GM21786 (cell line): ENCODE measurements at regions not wholly inside any gene's neighbourhood (a gene's known extent, or its start where the extent isn't known, plus 50 kb on each side); places are given as distances from the start of the nearest gene placed in this dataset.

ENCODE experiments used
- ATAC-seq: cut with Tn5 transposase; IDR thresholded peaks from one replicate; pipeline ENCODE4 v1.9.1; 2021; ENCODE audit not compliant: unreplicated experiment

- no peak for ATAC-seq
These were observed 296.1 kb upstream of the DMAC1 start for GRCh38 chr9:8095672-8096086.

- no peak for ATAC-seq
These were observed 288.9 kb upstream of the DMAC1 start for GRCh38 chr9:8088477-8088876.

GRCh38 chr9:8085986-8086385, 286.4 kb upstream of the DMAC1 start:
- ATAC-seq: no peak

DNA sequence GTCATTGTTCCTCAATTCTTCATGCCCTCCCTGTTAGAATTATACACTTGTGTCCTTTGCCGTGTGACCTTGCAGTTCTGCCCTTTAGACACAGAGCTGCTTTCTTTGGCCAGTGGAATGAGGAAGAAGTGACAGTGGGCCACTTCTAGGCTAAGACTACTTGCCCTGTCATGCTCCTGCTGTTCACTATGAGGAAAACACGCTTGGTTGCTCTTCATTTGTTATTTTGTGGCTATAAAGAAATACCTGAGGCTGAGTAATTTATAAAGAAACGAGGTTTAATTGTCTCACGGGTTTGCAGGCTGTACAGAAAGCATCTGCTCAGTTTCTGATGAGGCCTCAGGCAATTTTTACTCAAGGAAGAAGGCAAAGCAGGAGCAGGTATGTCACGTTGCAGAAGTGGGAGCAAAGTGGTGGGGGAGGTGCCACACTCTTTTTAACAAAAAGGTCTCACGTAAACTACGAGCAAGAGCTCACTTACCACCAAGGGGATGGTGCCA, 279.1 kb upstream of the DMAC1 start:
- ATAC-seq: no peak

DNA sequence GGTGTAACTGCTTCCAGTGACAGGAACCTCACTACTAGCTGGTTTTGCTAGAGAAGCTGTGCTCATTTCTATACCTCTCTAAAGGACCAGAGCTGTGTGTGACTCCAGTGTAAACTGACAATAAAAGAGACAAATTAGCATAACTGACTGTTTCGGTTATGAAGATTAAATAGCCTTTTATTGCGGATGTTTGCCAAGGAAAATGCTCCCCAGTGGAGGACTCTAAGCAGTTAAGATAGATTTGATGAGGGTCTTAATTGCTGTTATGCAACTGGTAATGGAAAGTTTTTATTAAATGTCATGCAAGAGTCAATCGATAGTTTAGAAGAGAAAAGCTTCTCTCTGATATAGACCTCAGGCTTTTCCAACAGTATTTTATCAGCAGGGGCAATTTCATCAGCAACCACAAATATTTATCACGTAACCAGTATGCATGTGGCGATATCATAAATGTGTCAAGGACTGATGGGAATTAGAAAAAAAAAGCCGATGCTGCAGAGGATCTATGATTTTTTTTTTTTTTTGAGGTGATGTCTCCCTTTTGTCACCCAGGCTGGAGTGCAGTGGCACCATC, 275.2 kb upstream of the DMAC1 start:
- no peak for ATAC-seq

- no peak for ATAC-seq
These were observed 271.8 kb upstream of the DMAC1 start for GRCh38 chr9:8071445-8071798.

DNA sequence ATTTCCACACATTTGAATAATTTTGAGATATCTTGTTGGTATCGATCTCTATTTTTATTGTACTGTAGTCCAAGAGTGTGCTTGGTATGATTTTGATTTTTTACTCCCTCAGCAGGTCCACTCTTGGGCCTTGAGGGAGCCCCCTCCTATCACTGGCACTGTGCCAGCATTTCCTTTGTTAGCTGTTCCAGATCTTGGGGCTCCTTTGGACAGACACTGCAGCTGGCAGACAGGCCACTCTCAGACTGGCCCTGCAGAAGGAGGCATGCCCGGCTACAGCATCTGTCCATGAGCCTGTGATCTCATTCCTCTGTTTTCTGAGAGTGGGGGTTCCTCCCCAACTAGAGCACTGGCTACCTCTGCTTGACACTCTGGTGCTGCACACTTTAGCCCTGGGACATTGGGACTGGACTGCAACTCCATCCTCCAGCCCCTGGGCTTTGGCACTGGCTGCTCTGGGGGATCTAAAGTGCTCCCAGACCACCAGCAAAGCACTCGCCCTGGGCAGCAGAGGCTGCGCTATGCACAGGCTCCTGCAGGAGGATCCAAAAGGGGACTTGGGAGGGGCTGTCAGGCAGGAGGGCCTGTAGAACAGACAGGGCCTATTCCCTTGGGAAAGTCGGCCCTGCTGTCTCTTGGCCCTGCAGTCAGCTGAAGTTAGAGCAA, 271.3 kb upstream of the DMAC1 start:
- no peak for ATAC-seq

DNA sequence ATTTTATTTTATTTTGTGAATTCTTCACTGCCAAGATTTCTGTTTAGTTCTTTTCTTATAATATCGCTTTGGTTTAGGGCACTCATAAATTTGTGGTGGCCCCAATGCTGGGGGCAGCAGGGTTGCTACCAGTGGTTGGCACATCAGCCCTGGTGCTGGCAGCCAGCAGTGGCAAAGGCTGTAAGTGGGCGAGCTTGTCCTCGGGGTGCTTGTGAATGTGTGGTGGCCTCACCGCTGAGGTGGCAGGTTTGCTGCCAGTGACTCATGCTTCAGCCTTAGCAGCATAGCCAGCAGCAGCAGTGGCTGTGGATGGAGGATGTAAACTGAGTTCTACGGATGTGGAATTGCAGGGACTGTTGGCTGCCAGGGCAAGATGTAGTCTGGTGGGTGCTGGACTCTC, 262.9 kb upstream of the DMAC1 start:
- ATAC-seq: no peak

- no peak for ATAC-seq
These were observed 253.9 kb upstream of the DMAC1 start for GRCh38 chr9:8053501-8053900.

DNA sequence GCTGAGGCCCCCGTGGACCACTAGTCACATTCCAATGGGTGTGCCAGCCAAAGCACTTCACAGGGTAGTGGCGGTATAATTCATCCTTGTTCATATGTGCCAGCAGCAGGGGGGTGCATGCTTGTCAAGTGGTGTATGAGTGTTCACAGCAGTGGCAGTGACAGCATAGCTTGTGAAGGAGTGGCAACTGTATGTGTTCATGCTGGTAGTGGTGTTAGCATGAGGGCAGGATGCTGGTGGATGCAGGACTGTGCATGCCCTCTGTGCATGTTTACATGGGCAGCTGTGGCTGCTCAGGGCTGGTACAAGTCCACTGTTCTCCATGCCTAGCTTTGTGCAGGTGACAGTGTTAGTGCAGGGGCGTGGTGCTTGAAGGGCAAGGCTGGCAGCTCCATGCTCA, 253.4 kb upstream of the DMAC1 start:
- no peak for ATAC-seq

DNA sequence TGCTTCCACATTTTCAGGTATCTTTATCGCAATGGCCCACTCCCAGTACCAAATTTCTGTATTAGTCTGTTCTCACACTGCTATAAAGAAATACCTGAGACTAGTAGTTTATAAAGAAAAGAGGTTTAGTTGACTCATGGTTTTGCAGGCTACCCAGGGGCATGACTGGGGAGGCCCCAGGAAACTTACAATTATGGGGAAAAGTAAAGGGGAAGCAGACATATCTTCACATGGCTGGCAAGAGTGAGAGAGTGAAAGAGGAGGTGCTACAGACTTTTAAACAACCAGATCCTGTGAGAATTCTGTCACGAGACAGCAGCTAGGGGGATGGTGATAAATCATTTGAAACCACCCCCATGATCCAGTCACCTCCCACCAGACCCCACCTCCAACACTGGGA, 238.2 kb upstream of the DMAC1 start:
- no peak for ATAC-seq

GRCh38 chr9:8036914-8037524, 237.4 kb upstream of the DMAC1 start:
- no peak for ATAC-seq

DNA sequence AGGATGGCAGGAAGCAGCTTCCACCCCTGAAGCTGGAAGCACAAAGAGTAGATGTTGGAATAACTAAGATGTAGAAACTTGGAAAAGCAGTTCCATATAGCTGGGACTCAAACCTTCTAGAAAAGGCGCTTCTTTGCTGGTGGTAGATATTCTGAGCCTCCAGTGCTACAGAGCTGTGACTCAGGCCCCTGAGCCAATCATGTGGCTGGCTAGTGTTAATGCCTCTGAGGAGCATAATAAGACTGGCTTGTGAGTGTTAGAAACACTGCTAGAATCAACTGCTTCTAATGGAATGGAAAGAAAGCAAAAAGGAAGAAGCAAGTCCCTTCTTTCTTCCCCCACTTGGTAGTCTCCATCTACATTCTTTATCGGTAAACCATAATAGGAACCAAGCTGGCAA, 234.2 kb upstream of the DMAC1 start:
- ATAC-seq: no peak

GRCh38 chr9:8030095-8030494, 230.5 kb upstream of the DMAC1 start:
- ATAC-seq: no peak

DNA sequence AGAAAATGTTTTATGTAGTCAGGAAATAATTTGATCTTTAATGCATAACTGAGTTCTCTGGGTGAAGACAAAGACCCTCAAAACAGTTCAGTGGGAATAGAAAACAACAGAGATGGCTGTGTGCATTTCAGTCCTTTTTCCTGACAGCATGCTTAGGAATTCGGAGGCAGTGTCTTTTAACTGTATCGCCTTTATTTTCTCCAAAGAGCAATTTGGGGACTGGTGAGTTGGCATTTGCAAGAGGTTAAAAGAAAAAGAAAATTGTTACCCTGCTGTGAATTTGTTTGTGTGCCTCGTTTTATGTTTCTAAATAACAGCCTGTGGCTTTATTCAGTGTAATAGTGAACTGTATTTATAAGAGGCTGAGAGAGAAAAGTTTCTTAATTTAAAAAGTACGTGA, 227.8 kb upstream of the DMAC1 start:
- no peak for ATAC-seq

GRCh38 chr9:8025551-8025950, 226.0 kb upstream of the DMAC1 start:
- no peak for ATAC-seq

- ATAC-seq: no peak
These were observed 220.6 kb upstream of the DMAC1 start for GRCh38 chr9:8020186-8020585.

GRCh38 chr9:8019636-8020035, 220.1 kb upstream of the DMAC1 start:
- no peak for ATAC-seq

- ATAC-seq: no peak
These were observed 215.6 kb upstream of the DMAC1 start for GRCh38 chr9:8014997-8015682.

GRCh38 chr9:8012986-8013385, 213.4 kb upstream of the DMAC1 start:
- no peak for ATAC-seq

GRCh38 chr9:8011974-8012373, 212.4 kb upstream of the DMAC1 start:
- no peak for ATAC-seq

DNA sequence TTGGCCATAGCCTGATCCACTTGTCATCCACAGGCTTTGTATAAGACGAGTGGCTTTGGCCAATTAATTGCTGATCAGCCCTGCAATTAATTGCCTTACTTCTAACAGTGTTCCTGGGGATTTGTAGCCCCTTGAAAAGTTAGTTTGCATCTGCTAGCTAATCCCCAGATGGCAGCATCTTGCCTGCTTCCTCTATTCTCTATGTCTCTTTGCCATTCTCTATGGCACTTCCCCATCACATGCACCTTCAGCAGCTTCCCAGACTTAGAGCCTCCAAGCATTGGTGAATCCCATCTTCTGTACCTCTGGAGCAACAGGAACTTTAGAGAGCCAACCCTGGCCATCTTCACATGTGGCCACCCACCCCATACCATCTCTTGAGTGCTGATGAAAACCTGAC, 197.0 kb upstream of the DMAC1 start:
- no peak for ATAC-seq
